Spleen (tissue), 11 donors: ENCODE measurements at regions not wholly inside any gene's neighbourhood (a gene's known extent, or its start where the extent isn't known, plus 50 kb on each side); places are given as distances from the start of the nearest gene placed in this dataset.
"Not testable (repeated sequence)": the region's sequence is repeated elsewhere in the genome, so short reads cannot be mapped to it uniquely, and the experiment has no call there.

Experiments used
- DNase-seq: peaks from one replicate; pipeline ENCODE4 v3.0.0-alpha.2; 2020
- H3K27ac ChIP-seq, 8 donors: fragments of 200-600 bp; sonication (generic) in 7 of 8; 1 replicate in 4 of 8; 2 replicates in 4 of 8; pipeline versions ENCODE4 v1.5.0 to v1.8.0; 2016 to 2021; ENCODE audit warnings: inconsistent platforms in 4 of 8, mild to moderate bottlenecking in 4 of 8, moderate library complexity in 1 of 8
- H3K27me3 ChIP-seq, 7 donors: fragments of 200-600 bp; sonication (generic) in 6 of 7; replicated peaks in 1 of 7; 1 replicate in 4 of 7; 2 replicates in 3 of 7; pipeline versions ENCODE4 v1.5.0 to v1.8.0; 2016 to 2021; ENCODE audit warnings: inconsistent platforms in 3 of 7, mild to moderate bottlenecking in 1 of 7
- H3K36me3 ChIP-seq, 6 donors: fragments of 200-600 bp; sonication (generic) in 5 of 6; 1 replicate in 4 of 6; 2 replicates in 2 of 6; pipeline versions ENCODE4 v1.5.0 to v1.8.0; 2016 to 2021; ENCODE audit warnings: inconsistent platforms in 2 of 6
- H3K4me1 ChIP-seq, 6 donors: fragments of 200-600 bp; sonication (generic) in 5 of 6; 1 replicate in 3 of 6; 2 replicates in 3 of 6; pipeline versions ENCODE4 v1.5.0 to v1.8.0; 2016 to 2021; ENCODE audit warnings: inconsistent platforms in 3 of 6
- H3K4me3 ChIP-seq, 8 donors: fragments of 200-600 bp; sonication (generic) in 7 of 8; 1 replicate in 4 of 8; 2 replicates in 4 of 8; pipeline versions ENCODE4 v1.5.0 to v1.8.0; 2016 to 2021; ENCODE audit warnings: inconsistent platforms in 4 of 8, mild to moderate bottlenecking in 4 of 8, moderate library complexity in 2 of 8
- H3K9me3 ChIP-seq, 8 donors: fragments of 200-600 bp; sonication (generic) in 7 of 8; 1 replicate in 4 of 8; 2 replicates in 4 of 8; pipeline versions ENCODE4 v1.5.0 to v1.8.0; 2016 to 2021; ENCODE audit warnings: inconsistent platforms in 4 of 8
- POLR2A ChIP-seq, 3 donors: fragments of 450-650 bp; IDR thresholded peaks; one replicate each; pipeline ENCODE4 v1.5.1; 2017; ENCODE audit warnings: antibody characterized with exemption in 3 of 3, mild to moderate bottlenecking in 1 of 3
- POLR2AphosphoS5 ChIP-seq, 3 donors: sonication (generic); formaldehyde crosslinking; IDR thresholded peaks; one replicate each; pipeline ENCODE4 v1.5.1; 2017; ENCODE audit warnings: antibody characterized with exemption in 3 of 3
- WGBS, 5 donors: extraction: QIAGEN DNeasy Blood & Tissue Kit in 3 of 5; methylation state at CpG; one replicate each; pipeline versions ENCODE4 v1.1.5 to v1.1.7; 2013 to 2018; 5-methylcytosine and 5-hydroxymethylcytosine counted together
- intact Hi-C: fragments of 100-400 bp; cut with DNase I; formaldehyde crosslinking; loops from one replicate; pipeline ENCODE4 v1.15.0; 2023; ENCODE audit warnings: low total_unique reads
- TF ChIP-seq, protein P1 (sequence below), 11 experiments: fragments of 200-600 bp in 7 of 11; fragments of 450-650 bp in 4 of 11; sonication (generic) in 4 of 11; IDR thresholded peaks in 8 of 11; conservative IDR thresholded peaks in 3 of 11; 1 replicate in 7 of 11; 2 replicates in 4 of 11; pipeline versions ENCODE4 v1.4.0 to v1.8.0; 2016 to 2021; ENCODE audit warnings: antibody characterized with exemption in 11 of 11, inconsistent platforms in 4 of 11, mild to moderate bottlenecking in 1 of 11
- donor health status: healthy with polysubstance abuse.
- donor health status: DM: no; HTN: no; CAD: no; lungs with moderate emphysema.
- donor health status: DM: no; HTN: no; CAD: no.
- donor health status: Bipolar disorder and iron deficiency.
- donor health status: healthy.
- donor health status: DM: no; HTN: no; CAD: no.
- donor health status: DM: yes; HTN: yes; CAD: no.

DNA sequence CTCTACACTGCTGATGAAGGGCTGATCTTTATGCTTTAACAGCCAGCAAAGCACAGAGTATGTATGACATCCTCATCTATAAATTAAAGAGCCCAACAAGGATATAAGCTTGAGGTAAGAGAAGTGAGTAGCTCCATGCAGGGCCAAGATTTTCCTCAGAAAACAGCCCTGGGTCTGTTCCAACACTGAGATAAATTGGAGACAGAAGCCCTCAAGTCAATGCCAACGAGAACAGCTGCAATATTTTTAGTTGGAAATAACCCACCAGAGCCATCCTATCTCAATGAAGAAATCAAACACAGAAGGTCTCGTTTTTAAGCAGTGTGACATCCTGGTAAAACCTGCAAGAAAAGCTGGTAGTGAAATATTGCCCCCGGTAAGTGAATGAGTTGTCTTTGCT is 297.0 kb upstream of the AUTS2 start:
- Histone ChIP-seq H3K9me3 (peaks cover 0 to 5% (median 0%) of the 10 kb centered on the region in 8 donors), H3K27ac (no peak overlapping the region), H3K36me3 (no peaks in the 10 kb centered on the region), H3K4me3 (no peak overlapping the region), H3K4me1 (no peaks in the 10 kb centered on the region), H3K27me3 (no peaks in the 10 kb centered on the region)
- no peak for DNase-seq
- WGBS, 5 donors = 61 to 74% (median 63%) methylated on average over 3 of the region's 3 CpGs
- TF ChIP-seq POLR2A (IDR thresholded peaks at IDR 0.05) = no peak
- TF ChIP-seq, protein P1, sequence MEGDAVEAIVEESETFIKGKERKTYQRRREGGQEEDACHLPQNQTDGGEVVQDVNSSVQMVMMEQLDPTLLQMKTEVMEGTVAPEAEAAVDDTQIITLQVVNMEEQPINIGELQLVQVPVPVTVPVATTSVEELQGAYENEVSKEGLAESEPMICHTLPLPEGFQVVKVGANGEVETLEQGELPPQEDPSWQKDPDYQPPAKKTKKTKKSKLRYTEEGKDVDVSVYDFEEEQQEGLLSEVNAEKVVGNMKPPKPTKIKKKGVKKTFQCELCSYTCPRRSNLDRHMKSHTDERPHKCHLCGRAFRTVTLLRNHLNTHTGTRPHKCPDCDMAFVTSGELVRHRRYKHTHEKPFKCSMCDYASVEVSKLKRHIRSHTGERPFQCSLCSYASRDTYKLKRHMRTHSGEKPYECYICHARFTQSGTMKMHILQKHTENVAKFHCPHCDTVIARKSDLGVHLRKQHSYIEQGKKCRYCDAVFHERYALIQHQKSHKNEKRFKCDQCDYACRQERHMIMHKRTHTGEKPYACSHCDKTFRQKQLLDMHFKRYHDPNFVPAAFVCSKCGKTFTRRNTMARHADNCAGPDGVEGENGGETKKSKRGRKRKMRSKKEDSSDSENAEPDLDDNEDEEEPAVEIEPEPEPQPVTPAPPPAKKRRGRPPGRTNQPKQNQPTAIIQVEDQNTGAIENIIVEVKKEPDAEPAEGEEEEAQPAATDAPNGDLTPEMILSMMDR (IDR thresholded peaks at IDR 0.05 in 8 of 11, conservative IDR thresholded peaks at IDR 0.05 in 3 of 11) = no peak
- no peak for TF ChIP-seq POLR2AphosphoS5 (IDR thresholded peaks at IDR 0.05)
- intact Hi-C loops = no loop called here

DNA sequence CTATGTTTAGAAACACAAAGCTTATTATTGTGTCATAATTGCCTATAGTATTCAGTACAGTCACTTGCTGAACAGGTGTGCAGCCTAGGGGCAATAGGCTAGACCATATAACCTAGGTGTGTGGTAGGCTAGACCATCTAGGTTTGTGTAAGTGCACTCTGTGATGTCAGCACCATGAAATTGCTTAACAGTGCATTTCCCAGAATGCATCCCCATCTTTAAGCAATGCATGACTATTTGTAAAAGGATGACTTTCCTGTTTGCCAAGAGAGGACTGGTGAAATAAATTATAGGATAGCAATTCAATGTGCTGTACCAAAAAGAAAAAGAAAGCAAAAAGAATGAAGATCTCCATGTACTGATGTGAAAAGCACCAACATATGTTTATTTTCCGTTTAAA is 288.7 kb upstream of the AUTS2 start:
- H3K27me3 ChIP-seq = no peaks in the 10 kb centered on the region
- TF ChIP-seq, protein P1 (IDR thresholded peaks at IDR 0.05 in 8 of 11, conservative IDR thresholded peaks at IDR 0.05 in 3 of 11) = no peak
- TF ChIP-seq POLR2A (IDR thresholded peaks at IDR 0.05) (no peak), POLR2AphosphoS5 (IDR thresholded peaks at IDR 0.05) (no peak)
- H3K4me1 ChIP-seq = no peaks in the 10 kb centered on the region
- no peak overlapping the region for H3K27ac ChIP-seq
- WGBS, 5 donors = 75 to 90% (median 88%) methylated on average over 1 of the region's 1 CpG
- intact Hi-C loops = no loop called here
- no peak for DNase-seq
- H3K9me3 ChIP-seq = peaks cover 0 to 5% (median 0%) of the 10 kb centered on the region in 8 donors
- no peak overlapping the region for H3K4me3 ChIP-seq
- H3K36me3 ChIP-seq = no peaks in the 10 kb centered on the region

DNA sequence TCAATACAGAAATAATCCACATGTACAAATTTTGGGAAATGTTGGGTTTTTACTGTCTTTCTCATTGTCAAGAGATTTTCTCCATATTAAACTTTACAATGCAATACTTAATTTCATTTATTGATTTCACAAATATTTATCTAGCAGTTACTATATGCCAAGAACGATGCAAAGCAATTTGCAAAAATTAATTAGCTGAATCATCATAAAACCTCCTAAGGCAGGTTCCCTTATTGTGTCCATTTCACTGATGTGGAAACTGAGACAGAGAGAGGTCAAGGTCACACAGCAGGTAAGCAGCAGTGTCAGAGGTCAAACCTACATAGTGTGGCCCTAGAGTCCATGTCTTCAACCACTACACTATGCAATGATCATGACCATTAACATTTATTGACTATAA is 286.8 kb upstream of the AUTS2 start:
- peaks cover 0 to 3% (median 0%) of the 10 kb centered on the region in 6 donors for H3K4me1 ChIP-seq
- intact Hi-C loops = no loop called here
- TF ChIP-seq POLR2AphosphoS5 (IDR thresholded peaks at IDR 0.05) (no peak), POLR2A (IDR thresholded peaks at IDR 0.05) (no peak)
- TF ChIP-seq, protein P1 (IDR thresholded peaks at IDR 0.05 in 8 of 11, conservative IDR thresholded peaks at IDR 0.05 in 3 of 11) = no peak
- no peak overlapping the region for H3K27ac ChIP-seq
- H3K9me3 ChIP-seq = no peaks in the 10 kb centered on the region
- DNase-seq = no peak
- H3K36me3 ChIP-seq = no peaks in the 10 kb centered on the region
- no peaks in the 10 kb centered on the region for H3K27me3 ChIP-seq
- no peak overlapping the region for H3K4me3 ChIP-seq
- WGBS, 5 donors = 80 to 93% (median 86%) methylated on average over 1 of the region's 1 CpG

DNA sequence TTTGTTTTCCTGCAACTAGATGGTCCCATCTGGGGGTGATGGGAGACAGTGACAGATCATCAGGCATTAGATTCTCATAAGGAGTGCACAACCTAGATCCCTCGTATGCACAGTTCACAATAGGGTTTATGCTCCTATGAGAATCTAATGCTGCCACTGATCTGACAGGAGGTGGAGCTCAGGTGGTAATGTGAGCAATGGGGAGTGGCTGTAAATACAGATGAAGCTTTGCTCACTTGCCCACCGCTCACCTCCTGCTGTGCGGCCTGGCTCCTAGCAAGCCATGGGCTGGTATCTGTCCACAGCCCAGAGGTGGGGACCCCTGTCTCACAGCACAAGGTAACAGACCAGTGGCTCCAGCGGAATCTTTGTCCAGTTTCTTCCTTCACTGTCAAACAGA is 284.4 kb upstream of the AUTS2 start:
- H3K4me1 ChIP-seq, H3K9me3 ChIP-seq, H3K36me3 ChIP-seq, H3K27me3 ChIP-seq, H3K4me3 ChIP-seq, DNase-seq, intact Hi-C loops, H3K27ac ChIP-seq: not testable (repeated sequence)
- WGBS, 5 donors = 85 to 98% (median 96%) methylated on average over 3 to 4 of the region's 4 CpGs

DNA sequence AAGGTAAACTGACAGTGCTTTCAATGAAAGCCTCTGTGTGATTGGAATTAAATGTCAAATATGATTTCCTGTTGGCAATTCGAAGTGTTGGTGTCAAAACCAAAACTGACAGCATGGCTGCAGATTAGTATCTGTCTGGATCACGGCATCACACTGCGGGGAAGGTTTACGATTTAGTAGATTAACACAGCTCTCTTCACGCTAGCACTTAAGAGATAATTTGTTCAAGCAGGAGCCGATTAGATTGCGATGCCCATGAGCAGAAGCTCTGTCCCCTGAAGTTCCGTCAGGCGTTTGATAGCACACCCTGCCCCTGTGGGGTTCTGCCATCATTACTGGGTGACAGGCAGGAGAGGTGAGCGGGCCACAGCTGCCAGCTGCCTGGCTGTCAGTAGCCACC is 279.5 kb upstream of the AUTS2 start:
- no peaks in the 10 kb centered on the region for H3K36me3 ChIP-seq
- H3K27me3 ChIP-seq = no peaks in the 10 kb centered on the region
- WGBS, 5 donors = 75 to 81% (median 78%) methylated on average over 10 of the region's 10 CpGs
- TF ChIP-seq POLR2A (IDR thresholded peaks at IDR 0.05) (no peak), POLR2AphosphoS5 (IDR thresholded peaks at IDR 0.05) (no peak)
- TF ChIP-seq, protein P1 (IDR thresholded peaks at IDR 0.05 in 8 of 11, conservative IDR thresholded peaks at IDR 0.05 in 3 of 11) = no peak
- no peak overlapping the region for H3K4me3 ChIP-seq
- no peaks in the 10 kb centered on the region for H3K9me3 ChIP-seq
- H3K4me1 ChIP-seq = peaks cover 0 to 4% (median 0%) of the 10 kb centered on the region in 6 donors
- DNase-seq = no peak
- H3K27ac ChIP-seq = no peak overlapping the region
- intact Hi-C loops = no loop called here
